ENCODE measurements at regions not wholly inside any gene's neighbourhood (a gene's known extent, or its start where the extent isn't known, plus 50 kb on each side); places are given as distances from the start of the nearest gene placed in this dataset.

DNA sequence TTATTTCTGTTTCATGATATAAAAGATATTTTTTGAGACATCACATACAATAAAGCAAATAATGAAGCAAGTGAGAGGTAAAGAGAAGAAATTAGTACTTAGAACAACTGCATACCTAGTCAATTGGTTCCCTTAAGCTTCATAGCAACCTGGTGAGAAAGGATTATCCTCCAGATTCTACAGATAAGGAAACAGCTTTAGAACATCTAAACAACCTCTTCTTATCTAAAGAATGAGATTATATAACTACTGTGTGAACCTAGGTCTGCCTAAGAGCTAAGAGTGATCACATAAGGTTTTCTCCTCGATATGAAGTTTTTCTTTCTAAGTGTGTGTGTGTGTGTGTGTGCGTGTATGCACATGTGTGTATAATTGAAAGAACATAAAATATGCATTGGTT, 265.1 kb downstream of the NOL4 start:
- Histone ChIP-seq H3K27ac (no peak overlapping the region), H3K4me3 (no peak overlapping the region), H3K9me3 (no peaks in the 10 kb centered on the region), H3K4me1 (no peaks in the 10 kb centered on the region), H3K27me3 (no peaks in the 10 kb centered on the region), H3K36me3 (ENCODE audit: low read depth, missing control alignments) (no peaks in the 10 kb centered on the region)
- WGBS, 2 donors: 79 to 80% methylated on average over 2 of the region's 2 CpGs
- TF ChIP-seq CTCF (IDR thresholded peaks at IDR 0.05) (no peak), POLR2A (IDR thresholded peaks at IDR 0.05) (no peak)
- intact Hi-C loops (cut with DNase I; ENCODE audit: low total_unique reads): no loop called here
- no peak for DNase-seq

DNA sequence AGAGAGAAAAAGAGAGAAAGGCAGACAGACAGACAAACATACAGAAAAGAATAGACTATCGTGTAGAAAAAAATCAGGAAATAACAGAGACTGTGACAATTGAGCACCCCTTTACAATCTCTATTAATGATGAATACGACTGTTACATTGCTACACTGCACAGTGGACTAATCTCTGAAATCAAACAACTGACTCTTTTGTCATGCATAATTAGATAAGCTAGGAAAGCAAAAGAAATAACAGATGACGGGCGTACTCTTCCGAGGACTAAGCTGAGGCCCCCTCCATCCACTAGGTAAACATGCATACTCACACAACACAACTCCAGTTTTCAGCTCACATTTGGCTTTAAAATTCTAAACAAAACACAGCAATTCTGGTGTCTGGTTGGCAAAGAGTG, 267.0 kb downstream of the NOL4 start:
- H3K4me3 ChIP-seq: no peak overlapping the region
- H3K27ac ChIP-seq: no peak overlapping the region
- H3K9me3 ChIP-seq: no peaks in the 10 kb centered on the region
- no peaks in the 10 kb centered on the region for H3K27me3 ChIP-seq
- TF ChIP-seq POLR2A (IDR thresholded peaks at IDR 0.05): no peak
- TF ChIP-seq CTCF (IDR thresholded peaks at IDR 0.05): no peak
- intact Hi-C loops (cut with DNase I; ENCODE audit: low total_unique reads): no loop called here
- H3K36me3 ChIP-seq (ENCODE audit: low read depth, missing control alignments): no peaks in the 10 kb centered on the region
- WGBS, 2 donors: 80 to 86% methylated on average over 5 of the region's 5 CpGs
- DNase-seq: no peak
- no peaks in the 10 kb centered on the region for H3K4me1 ChIP-seq

GRCh38 chr18:33951031-33951430, 273.7 kb downstream of the NOL4 start:
- intact Hi-C loops (cut with DNase I; ENCODE audit: low total_unique reads): no loop called here
- H3K9me3 ChIP-seq: no peaks in the 10 kb centered on the region
- no peaks in the 10 kb centered on the region for H3K36me3 ChIP-seq (ENCODE audit: low read depth, missing control alignments)
- no peak overlapping the region for H3K4me3 ChIP-seq
- no peak overlapping the region for H3K27ac ChIP-seq
- 72 to 86% methylated on average over 1 of the region's 1 CpG for WGBS, 2 donors
- H3K27me3 ChIP-seq: no peaks in the 10 kb centered on the region
- no peak for DNase-seq
- H3K4me1 ChIP-seq: no peaks in the 10 kb centered on the region
- TF ChIP-seq CTCF (IDR thresholded peaks at IDR 0.05) (no peak), POLR2A (IDR thresholded peaks at IDR 0.05) (no peak)

DNA sequence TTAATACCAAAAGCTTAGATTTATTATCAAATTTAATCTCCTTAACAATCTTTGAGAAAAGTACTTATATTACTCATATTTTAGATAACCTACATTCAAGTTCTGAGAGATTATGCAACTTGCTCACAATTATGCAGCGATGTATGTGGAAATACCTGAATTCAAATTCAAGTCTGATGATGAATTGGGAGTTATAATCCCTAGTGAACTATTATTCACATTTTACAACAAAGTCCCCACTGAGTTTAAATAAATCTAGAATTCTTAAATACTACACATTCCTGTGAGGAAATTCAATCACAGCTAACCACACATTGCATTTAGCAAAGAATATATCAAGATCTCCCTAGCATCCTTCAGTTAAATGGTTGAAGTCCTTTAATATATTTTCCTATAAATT, 278.4 kb downstream of the NOL4 start:
- intact Hi-C loops (cut with DNase I; ENCODE audit: low total_unique reads): no loop called here
- DNase-seq: no peak
- no peaks in the 10 kb centered on the region for H3K4me1 ChIP-seq
- H3K9me3 ChIP-seq: no peaks in the 10 kb centered on the region
- 92% methylated on average over 1 of the region's 1 CpG for whole genome bisulfite sequencing, 2 donors
- TF ChIP-seq CTCF (IDR thresholded peaks at IDR 0.05) (no peak), POLR2A (IDR thresholded peaks at IDR 0.05) (no peak)
- H3K36me3 ChIP-seq (ENCODE audit: low read depth, missing control alignments): no peaks in the 10 kb centered on the region
- no peak overlapping the region for H3K4me3 ChIP-seq
- no peaks in the 10 kb centered on the region for H3K27me3 ChIP-seq
- no peak overlapping the region for H3K27ac ChIP-seq

DNA sequence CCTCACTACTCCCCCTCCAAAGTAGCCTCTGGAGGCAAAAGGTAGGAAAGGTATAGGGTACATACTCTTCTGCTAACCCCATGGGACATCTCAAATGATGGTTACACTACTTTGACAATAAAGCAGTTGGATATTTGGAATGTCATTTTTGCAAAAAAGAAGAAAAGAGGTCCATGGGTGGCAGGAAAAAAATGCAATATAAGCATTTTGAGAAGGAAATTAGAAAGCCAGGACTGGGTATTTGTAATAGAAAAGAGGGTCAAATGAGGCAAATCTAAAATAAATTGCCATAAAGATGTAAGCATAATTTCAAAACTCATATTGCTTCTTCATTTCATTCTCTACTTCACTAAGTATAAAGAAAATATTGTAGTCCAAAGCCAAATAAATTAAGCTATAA, 280.2 kb downstream of the NOL4 start:
- intact Hi-C loops (cut with DNase I; ENCODE audit: low total_unique reads): no loop called here
- TF ChIP-seq POLR2A (IDR thresholded peaks at IDR 0.05) (no peak), CTCF (IDR thresholded peaks at IDR 0.05) (no peak)
- no peak overlapping the region for H3K27ac ChIP-seq
- no peaks in the 10 kb centered on the region for H3K4me1 ChIP-seq
- no peak overlapping the region for H3K4me3 ChIP-seq
- H3K36me3 ChIP-seq (ENCODE audit: low read depth, missing control alignments): no peaks in the 10 kb centered on the region
- no peaks in the 10 kb centered on the region for H3K9me3 ChIP-seq
- H3K27me3 ChIP-seq: no peaks in the 10 kb centered on the region
- DNase-seq: no peak
